ENCODE measurements at regions not wholly inside any gene's neighbourhood (a gene's known extent, or its start where the extent isn't known, plus 50 kb on each side); places are given as distances from the start of the nearest gene placed in this dataset.

DNA sequence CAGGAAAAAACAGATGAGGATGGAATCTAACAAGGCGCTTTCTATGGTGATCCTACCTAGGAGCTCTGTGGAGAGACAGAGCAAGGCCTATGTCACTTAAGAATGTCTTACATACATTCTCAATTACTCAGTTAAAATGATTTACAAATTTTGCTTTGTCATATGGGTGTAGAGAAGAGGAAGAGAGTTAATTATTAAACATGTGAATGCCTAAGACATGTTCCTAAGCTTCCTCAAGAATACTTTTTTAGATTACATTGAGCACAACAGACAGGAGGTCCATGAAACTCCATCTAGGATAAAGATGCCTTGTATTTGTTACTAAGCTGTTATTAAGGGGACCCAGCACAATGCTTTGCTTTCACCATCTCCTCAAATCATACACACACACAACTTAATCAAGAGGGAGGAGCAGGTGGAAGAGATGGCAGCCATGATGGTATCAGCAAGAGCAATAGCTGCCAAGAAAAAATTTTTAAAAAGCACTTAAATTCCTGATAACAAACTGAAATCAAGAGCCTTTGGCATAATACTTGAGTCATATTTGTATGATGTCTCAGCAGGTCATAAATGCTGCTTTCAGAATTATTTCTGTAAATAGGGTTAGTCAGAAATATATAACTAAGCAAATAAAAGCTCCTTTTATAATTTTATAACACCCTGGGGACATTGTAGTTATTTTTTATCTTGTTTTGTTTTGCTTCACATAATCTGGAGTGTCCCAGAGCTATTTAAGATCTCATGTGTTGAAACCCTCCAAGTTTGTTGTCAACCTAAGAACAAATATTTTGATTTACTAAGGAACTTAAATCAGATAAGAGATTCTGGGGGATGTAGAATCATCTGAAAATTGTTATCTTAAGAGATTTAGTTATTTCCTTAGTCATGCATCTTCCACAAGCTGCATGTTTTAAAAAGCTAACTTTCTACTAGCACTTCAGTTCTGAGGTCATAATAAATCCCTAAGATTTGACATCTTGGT lies 70.0 kb upstream of the CD2AP start:
- TF ChIP-seq, protein P1, sequence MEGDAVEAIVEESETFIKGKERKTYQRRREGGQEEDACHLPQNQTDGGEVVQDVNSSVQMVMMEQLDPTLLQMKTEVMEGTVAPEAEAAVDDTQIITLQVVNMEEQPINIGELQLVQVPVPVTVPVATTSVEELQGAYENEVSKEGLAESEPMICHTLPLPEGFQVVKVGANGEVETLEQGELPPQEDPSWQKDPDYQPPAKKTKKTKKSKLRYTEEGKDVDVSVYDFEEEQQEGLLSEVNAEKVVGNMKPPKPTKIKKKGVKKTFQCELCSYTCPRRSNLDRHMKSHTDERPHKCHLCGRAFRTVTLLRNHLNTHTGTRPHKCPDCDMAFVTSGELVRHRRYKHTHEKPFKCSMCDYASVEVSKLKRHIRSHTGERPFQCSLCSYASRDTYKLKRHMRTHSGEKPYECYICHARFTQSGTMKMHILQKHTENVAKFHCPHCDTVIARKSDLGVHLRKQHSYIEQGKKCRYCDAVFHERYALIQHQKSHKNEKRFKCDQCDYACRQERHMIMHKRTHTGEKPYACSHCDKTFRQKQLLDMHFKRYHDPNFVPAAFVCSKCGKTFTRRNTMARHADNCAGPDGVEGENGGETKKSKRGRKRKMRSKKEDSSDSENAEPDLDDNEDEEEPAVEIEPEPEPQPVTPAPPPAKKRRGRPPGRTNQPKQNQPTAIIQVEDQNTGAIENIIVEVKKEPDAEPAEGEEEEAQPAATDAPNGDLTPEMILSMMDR (IDR thresholded peaks at IDR 0.05): no peak
- TF ChIP-seq POLR2A (IDR thresholded peaks at IDR 0.05): no peak

Data from breast epithelium (tissue), 3 donors.